Osteoblast (primary cell): ENCODE measurements at regions not wholly inside any gene's neighbourhood (a gene's known extent, or its start where the extent isn't known, plus 50 kb on each side); places are given as distances from the start of the nearest gene placed in this dataset.

Experiments used
- DNase-seq: peaks from one replicate; pipeline ENCODE4 v3.0.0; 2011; ENCODE audit warnings: low spot score, mixed read lengths; ENCODE audit not compliant: insufficient read length; ENCODE audit errors: missing footprints
- H2AFZ ChIP-seq: 2 replicates; pipeline ENCODE4 v1.6.0; 2011; ENCODE audit warnings: mild to moderate bottlenecking, low read length
- H3K27ac ChIP-seq: 2 replicates; pipeline ENCODE4 v1.5.1; 2011; ENCODE audit warnings: mild to moderate bottlenecking, low read depth, low read length, moderate library complexity
- H3K27me3 ChIP-seq: 2 replicates; pipeline ENCODE4 v1.6.0; 2012; ENCODE audit warnings: mild to moderate bottlenecking, control low read depth, inconsistent platforms, low read length, moderate library complexity; ENCODE audit not compliant: insufficient read depth
- H3K36me3 ChIP-seq: 2 replicates; pipeline ENCODE4 v1.5.1; 2011; ENCODE audit warnings: mild to moderate bottlenecking, low read length, control low read depth, moderate library complexity; ENCODE audit not compliant: insufficient read depth
- H3K4me1 ChIP-seq: 2 replicates; pipeline ENCODE4 v1.5.1; 2011; ENCODE audit warnings: mild to moderate bottlenecking, low read length, control low read depth, moderate library complexity; ENCODE audit not compliant: insufficient read depth
- H3K4me2 ChIP-seq: 2 replicates; pipeline ENCODE4 v1.6.0; 2011; ENCODE audit warnings: mild to moderate bottlenecking, low read length; ENCODE audit not compliant: insufficient read depth
- H3K4me3 ChIP-seq: fragments of 200-600 bp; sonication (generic); 3 replicates; pipeline ENCODE4 v1.5.1; 2012; ENCODE audit warnings: mild to moderate bottlenecking, low read length, inconsistent platforms; ENCODE audit not compliant: insufficient read depth
- H3K79me2 ChIP-seq: 2 replicates; pipeline ENCODE4 v1.6.0; 2012; ENCODE audit warnings: mild to moderate bottlenecking, low read length, control low read depth, inconsistent platforms; ENCODE audit not compliant: insufficient read depth
- H3K9me3 ChIP-seq: 2 replicates; pipeline ENCODE4 v1.5.1; 2011; ENCODE audit warnings: low read depth, low read length, control low read depth
- H4K20me1 ChIP-seq: 2 replicates; pipeline ENCODE4 v1.6.0; 2012; ENCODE audit warnings: mild to moderate bottlenecking, low read length, control low read depth; ENCODE audit not compliant: insufficient read depth
- TF ChIP-seq, protein P1 (sequence below): IDR thresholded peaks from 2 replicates; pipeline ENCODE4 v1.5.1; 2011; ENCODE audit warnings: mild to moderate bottlenecking, low read depth, low read length, moderate library complexity; ENCODE audit errors: extremely low read depth

DNA sequence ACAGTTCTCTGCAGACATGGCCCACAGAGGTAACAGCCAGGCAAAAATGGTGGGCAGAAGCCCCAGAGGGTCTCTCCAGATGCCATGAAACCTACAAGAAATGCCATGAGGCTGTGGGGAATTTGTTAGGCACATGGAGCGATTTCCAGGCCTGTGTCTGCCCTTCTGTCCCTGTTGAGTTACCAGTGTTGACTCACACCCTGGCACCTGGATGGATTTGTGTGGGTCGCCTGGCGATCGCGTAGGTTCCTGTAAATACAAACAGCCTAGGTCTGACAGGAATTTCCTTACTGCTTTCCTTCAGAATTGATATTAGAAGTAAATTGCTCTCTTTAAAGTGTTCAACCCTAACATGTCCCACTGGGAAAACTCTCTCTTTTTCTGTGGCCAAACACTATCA, 164.9 kb upstream of the EEPD1 start:
- H3K4me2 ChIP-seq, result no peak overlapping the region
- H3K4me3 ChIP-seq, result no peak overlapping the region
- H4K20me1 ChIP-seq, result no peaks in the 10 kb centered on the region
- H2AFZ ChIP-seq, result peak overlapping the region; percentile 47
- DNase-seq, result no peak
- no peaks in the 10 kb centered on the region for H3K79me2 ChIP-seq
- TF ChIP-seq, protein P1, sequence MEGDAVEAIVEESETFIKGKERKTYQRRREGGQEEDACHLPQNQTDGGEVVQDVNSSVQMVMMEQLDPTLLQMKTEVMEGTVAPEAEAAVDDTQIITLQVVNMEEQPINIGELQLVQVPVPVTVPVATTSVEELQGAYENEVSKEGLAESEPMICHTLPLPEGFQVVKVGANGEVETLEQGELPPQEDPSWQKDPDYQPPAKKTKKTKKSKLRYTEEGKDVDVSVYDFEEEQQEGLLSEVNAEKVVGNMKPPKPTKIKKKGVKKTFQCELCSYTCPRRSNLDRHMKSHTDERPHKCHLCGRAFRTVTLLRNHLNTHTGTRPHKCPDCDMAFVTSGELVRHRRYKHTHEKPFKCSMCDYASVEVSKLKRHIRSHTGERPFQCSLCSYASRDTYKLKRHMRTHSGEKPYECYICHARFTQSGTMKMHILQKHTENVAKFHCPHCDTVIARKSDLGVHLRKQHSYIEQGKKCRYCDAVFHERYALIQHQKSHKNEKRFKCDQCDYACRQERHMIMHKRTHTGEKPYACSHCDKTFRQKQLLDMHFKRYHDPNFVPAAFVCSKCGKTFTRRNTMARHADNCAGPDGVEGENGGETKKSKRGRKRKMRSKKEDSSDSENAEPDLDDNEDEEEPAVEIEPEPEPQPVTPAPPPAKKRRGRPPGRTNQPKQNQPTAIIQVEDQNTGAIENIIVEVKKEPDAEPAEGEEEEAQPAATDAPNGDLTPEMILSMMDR, result no peak
- H3K4me1 ChIP-seq, result no peaks in the 10 kb centered on the region
- H3K9me3 ChIP-seq, result no peaks in the 10 kb centered on the region
- H3K27ac ChIP-seq, result no peak overlapping the region
- H3K27me3 ChIP-seq, result no peaks in the 10 kb centered on the region
- H3K36me3 ChIP-seq, result no peaks in the 10 kb centered on the region

DNA sequence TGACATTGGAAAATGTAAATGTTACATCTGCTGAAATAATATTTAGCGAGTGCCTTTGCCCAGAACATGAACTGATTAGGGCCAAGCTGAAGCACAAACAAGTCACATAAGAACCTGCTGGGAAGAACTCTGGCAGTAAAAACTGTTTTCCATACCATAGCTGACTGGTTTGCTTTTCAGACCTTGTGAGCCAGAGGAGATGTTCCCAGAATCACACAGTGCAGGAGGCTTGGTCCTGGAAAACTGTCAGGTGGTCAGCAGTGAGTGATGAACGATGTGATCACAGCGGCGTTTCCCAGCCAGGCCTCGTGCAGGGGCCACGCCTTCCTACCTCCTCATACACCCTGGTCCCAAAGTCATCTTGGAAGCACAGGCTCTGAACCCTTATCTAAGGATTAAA, 164.2 kb upstream of the EEPD1 start:
- Histone ChIP-seq H4K20me1 (no peaks in the 10 kb centered on the region), H3K79me2 (no peaks in the 10 kb centered on the region), H2AFZ (no peak overlapping the region), H3K4me2 (no peak overlapping the region), H3K36me3 (no peaks in the 10 kb centered on the region), H3K9me3 (no peaks in the 10 kb centered on the region), H3K27me3 (no peaks in the 10 kb centered on the region), H3K4me1 (peaks cover 2% of the 10 kb centered on the region), H3K27ac (no peak overlapping the region), H3K4me3 (no peak overlapping the region)
- no peak for DNase-seq
- TF ChIP-seq, protein P1, result no peak

DNA sequence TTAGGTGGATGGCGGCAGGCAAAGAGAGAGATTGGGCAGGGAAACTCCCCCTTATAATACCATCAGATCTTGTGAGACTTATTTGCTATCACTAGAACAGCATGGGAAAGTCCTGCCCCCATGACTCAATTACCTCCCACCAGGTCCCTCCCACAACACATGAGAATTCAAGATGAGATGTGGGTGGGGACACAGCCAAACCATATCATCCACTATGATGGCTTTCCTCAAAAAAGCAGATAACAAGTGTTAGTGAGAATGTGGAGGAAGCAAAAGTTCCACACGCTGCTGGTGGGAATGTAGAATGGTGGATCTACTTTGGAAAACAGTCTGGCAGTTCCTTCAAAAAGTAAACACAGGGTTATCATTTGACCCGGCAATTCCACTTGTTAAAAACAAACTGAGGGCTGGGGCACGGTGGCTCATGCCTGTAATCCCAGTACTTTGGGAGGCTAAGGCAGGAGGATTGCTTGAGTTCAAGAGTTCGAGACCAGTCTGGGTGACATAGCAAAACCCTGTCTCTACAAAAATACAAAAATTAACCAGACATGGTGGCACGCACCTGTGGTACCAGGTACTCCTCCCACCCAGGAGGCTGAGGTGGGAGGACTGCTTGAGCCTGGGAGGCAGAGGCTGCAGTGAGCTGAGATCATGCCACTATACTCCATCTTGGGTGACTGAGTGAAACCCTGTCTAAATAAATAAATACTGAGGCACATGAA, 161.4 kb upstream of the EEPD1 start:
- TF ChIP-seq, protein P1, result no peak
- Histone ChIP-seq H3K4me2 (no peak overlapping the region), H4K20me1 (no peaks in the 10 kb centered on the region), H3K4me3 (no peak overlapping the region), H3K9me3 (no peaks in the 10 kb centered on the region), H2AFZ (no peak overlapping the region), H3K36me3 (no peaks in the 10 kb centered on the region), H3K4me1 (peaks cover 3% of the 10 kb centered on the region), H3K27ac (no peak overlapping the region), H3K79me2 (no peaks in the 10 kb centered on the region), H3K27me3 (no peaks in the 10 kb centered on the region)
- no peak for DNase-seq

DNA sequence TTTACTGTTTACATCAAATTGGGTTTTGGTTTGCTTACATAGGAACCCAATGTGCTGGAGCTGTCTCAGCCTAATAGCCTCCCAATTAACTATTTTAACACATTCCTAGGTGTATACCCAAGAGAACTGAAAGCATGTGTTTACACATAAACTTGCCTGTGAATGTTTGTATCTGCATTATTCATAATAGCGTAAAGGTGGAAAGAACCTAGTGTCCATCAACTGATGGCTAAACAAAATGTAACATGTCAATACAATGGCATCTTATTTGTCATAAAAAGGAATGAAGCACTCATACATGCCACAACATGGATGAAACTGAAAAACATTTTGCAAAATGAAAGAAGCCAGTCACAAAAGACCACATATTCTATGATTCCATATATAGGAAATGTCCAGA, 160.6 kb upstream of the EEPD1 start:
- Histone ChIP-seq H3K4me2 (no peak overlapping the region), H3K4me1 (peaks cover 3% of the 10 kb centered on the region), H2AFZ (no peak overlapping the region), H3K4me3 (no peak overlapping the region), H3K79me2 (no peaks in the 10 kb centered on the region), H3K9me3 (no peaks in the 10 kb centered on the region), H4K20me1 (no peaks in the 10 kb centered on the region), H3K36me3 (no peaks in the 10 kb centered on the region), H3K27me3 (no peaks in the 10 kb centered on the region), H3K27ac (no peak overlapping the region)
- no peak for DNase-seq
- TF ChIP-seq, protein P1, result no peak
